Embryonic facial prominence (tissue), 1 donor: ENCODE measurements at regions not wholly inside any gene's neighbourhood (a gene's known extent, or its start where the extent isn't known, plus 50 kb on each side); places are given as distances from the start of the nearest gene placed in this dataset.

Source experiments
- DNase-seq: peaks from one replicate; pipeline ENCODE4 v3.0.0-alpha.2; 2016; ENCODE audit errors: extremely low spot score

- no peak for DNase-seq
Observed at GRCh38 chr4:189022440-189023035, 883.3 kb downstream of the TRIML1 start.

GRCh38 chr4:189029976-189030504 lies 890.8 kb downstream of the TRIML1 start:
- DNase-seq: no peak

GRCh38 chr4:189032606-189033338 lies 893.5 kb downstream of the TRIML1 start:
- no peak for DNase-seq

- DNase-seq: no peak
Observed at GRCh38 chr4:189033801-189034347, 894.6 kb downstream of the TRIML1 start.

- DNase-seq: no peak
Observed at GRCh38 chr4:189035091-189035490, 895.9 kb downstream of the TRIML1 start.

GRCh38 chr4:189035654-189036053 lies 896.4 kb downstream of the TRIML1 start:
- no peak for DNase-seq

- no peak for DNase-seq
Observed at GRCh38 chr4:189036906-189037305, 897.7 kb downstream of the TRIML1 start.

- DNase-seq: no peak
Observed at GRCh38 chr4:189046642-189047041, 894.0 kb upstream of the FRG1 start.

- DNase-seq: no peak
Observed at GRCh38 chr4:189048119-189048518, 892.6 kb upstream of the FRG1 start.

- no peak for DNase-seq
Observed at GRCh38 chr4:189049682-189050081, 891.0 kb upstream of the FRG1 start.

- no peak for DNase-seq
Observed at GRCh38 chr4:189050643-189051042, 890.0 kb upstream of the FRG1 start.

GRCh38 chr4:189053621-189054020 lies 887.1 kb upstream of the FRG1 start:
- no peak for DNase-seq

GRCh38 chr4:189060104-189060503 lies 880.6 kb upstream of the FRG1 start:
- no peak for DNase-seq

- no peak for DNase-seq
Observed at GRCh38 chr4:189062047-189062820, 878.4 kb upstream of the FRG1 start.

- no peak for DNase-seq
Observed at GRCh38 chr4:189069772-189070171, 870.9 kb upstream of the FRG1 start.

- no peak for DNase-seq
Observed at GRCh38 chr4:189071241-189071640, 869.4 kb upstream of the FRG1 start.

- DNase-seq: no peak
Observed at GRCh38 chr4:189073739-189074138, 866.9 kb upstream of the FRG1 start.

GRCh38 chr4:189081826-189082225 lies 858.8 kb upstream of the FRG1 start:
- DNase-seq: no peak

- no peak for DNase-seq
Observed at GRCh38 chr4:189083769-189084168, 856.9 kb upstream of the FRG1 start.

- DNase-seq: no peak
Observed at GRCh38 chr4:189084671-189085070, 856.0 kb upstream of the FRG1 start.

GRCh38 chr4:189087971-189088370 lies 852.7 kb upstream of the FRG1 start:
- no peak for DNase-seq

- DNase-seq: no peak
Observed at GRCh38 chr4:189088780-189089179, 851.9 kb upstream of the FRG1 start.
